ENCODE measurements at regions not wholly inside any gene's neighbourhood (a gene's known extent, or its start where the extent isn't known, plus 50 kb on each side); places are given as distances from the start of the nearest gene placed in this dataset.

GRCh38 chr3:117480525-117480924 is 770.9 kb downstream of the TUSC7 start:
- no peak for TF ChIP-seq CTCF (IDR thresholded peaks at IDR 0.05)
- no peak for TF ChIP-seq POLR2AphosphoS5 (IDR thresholded peaks at IDR 0.05)
- no peak for TF ChIP-seq POLR2A (IDR thresholded peaks at IDR 0.05)
- TF ChIP-seq EP300 (IDR thresholded peaks at IDR 0.05; ENCODE audit: low read depth) = no peak
- Histone ChIP-seq H3K9me3 (no peaks in the 10 kb centered on the region), H3K27ac (no peak overlapping the region), H3K4me1 (no peaks in the 10 kb centered on the region), H3K4me3 (no peak overlapping the region), H3K36me3 (no peaks in the 10 kb centered on the region), H3K27me3 (no peaks in the 10 kb centered on the region)
- in situ Hi-C loops (cut with MboI; ENCODE audit: low pct_ligation_motif_present in 1 of 4, low pct_unique_long_range_greater_than_20kb in 1 of 4, low sequenced_read_pairs in 3 of 4) (no loop called here), intact Hi-C loops (cut with DNase I; ENCODE audit: low total_unique reads) (no loop called here)
- no peak for DNase-seq
- WGBS, 2 donors (ENCODE audit: low coverage in 1 of 2) = 88 to 100% methylated on average over 3 of the region's 3 CpGs

DNA sequence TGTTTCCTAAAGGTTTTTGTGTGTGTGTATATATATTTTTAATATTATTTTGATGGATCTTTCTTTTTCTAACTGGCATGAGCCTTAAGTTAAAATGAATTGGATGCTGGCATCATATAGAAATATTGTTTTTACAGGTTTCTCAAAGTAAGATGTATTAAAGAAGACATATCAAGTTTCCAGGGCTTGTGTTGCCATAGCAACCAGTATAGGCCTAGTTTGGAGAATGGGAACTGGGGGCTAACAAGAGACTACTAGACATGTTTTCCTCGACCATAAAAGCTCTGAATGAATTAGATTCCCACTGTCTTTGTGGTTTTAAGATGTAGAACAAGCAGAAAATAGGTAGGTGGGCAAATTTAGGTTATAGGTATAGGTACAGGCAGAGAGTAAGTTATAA is 771.4 kb downstream of the TUSC7 start:
- H3K36me3 ChIP-seq = no peaks in the 10 kb centered on the region
- H3K9me3 ChIP-seq = no peaks in the 10 kb centered on the region
- H3K4me3 ChIP-seq = no peak overlapping the region
- intact Hi-C loops (cut with DNase I; ENCODE audit: low total_unique reads) = no loop called here
- no peak for DNase-seq
- H3K27me3 ChIP-seq = no peaks in the 10 kb centered on the region
- in situ Hi-C loops (cut with MboI; ENCODE audit: low pct_ligation_motif_present in 1 of 4, low pct_unique_long_range_greater_than_20kb in 1 of 4, low sequenced_read_pairs in 3 of 4) = no loop called here
- 70 to 80% methylated on average over 1 of the region's 1 CpG for WGBS, 2 donors (ENCODE audit: low coverage in 1 of 2)
- no peaks in the 10 kb centered on the region for H3K4me1 ChIP-seq
- no peak overlapping the region for H3K27ac ChIP-seq
- TF ChIP-seq POLR2AphosphoS5 (IDR thresholded peaks at IDR 0.05) = no peak
- TF ChIP-seq POLR2A (IDR thresholded peaks at IDR 0.05) = no peak
- TF ChIP-seq EP300 (IDR thresholded peaks at IDR 0.05; ENCODE audit: low read depth) = no peak
- no peak for TF ChIP-seq CTCF (IDR thresholded peaks at IDR 0.05)

DNA sequence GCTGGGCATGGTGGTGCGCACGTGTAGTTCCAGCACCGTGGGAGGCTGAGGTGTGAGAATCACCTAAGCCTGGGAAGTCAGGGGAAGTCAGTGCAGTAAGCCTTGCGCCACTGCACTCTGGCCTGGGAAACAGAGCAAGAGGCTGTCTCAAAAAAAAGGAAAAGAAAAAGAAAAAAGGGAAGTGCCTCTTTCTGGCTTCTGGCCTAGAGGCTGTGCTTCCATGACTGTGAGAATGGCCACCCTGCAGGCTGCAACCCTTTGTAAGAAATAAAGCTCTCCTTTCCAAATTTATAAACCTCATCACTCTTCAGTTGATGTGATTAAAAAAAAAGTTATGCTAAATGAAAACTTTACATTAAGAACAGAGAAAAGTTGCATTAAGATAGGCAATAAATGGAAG is 774.3 kb downstream of the TUSC7 start:
- TF ChIP-seq POLR2AphosphoS5 (IDR thresholded peaks at IDR 0.05) (no peak), EP300 (IDR thresholded peaks at IDR 0.05; ENCODE audit: low read depth) (no peak), POLR2A (IDR thresholded peaks at IDR 0.05) (no peak), CTCF (IDR thresholded peaks at IDR 0.05) (no peak)
- no peaks in the 10 kb centered on the region for H3K9me3 ChIP-seq
- 88 to 100% methylated on average over 2 to 4 of the region's 4 CpGs for WGBS, 2 donors (ENCODE audit: low coverage in 1 of 2)
- in situ Hi-C loops (cut with MboI; ENCODE audit: low pct_ligation_motif_present in 1 of 4, low pct_unique_long_range_greater_than_20kb in 1 of 4, low sequenced_read_pairs in 3 of 4) (no loop called here), intact Hi-C loops (cut with DNase I; ENCODE audit: low total_unique reads) (no loop called here)
- H3K36me3 ChIP-seq = no peaks in the 10 kb centered on the region
- H3K27ac ChIP-seq = no peak overlapping the region
- no peaks in the 10 kb centered on the region for H3K27me3 ChIP-seq
- no peak overlapping the region for H3K4me3 ChIP-seq
- DNase-seq = no peak
- H3K4me1 ChIP-seq = no peaks in the 10 kb centered on the region

GRCh38 chr3:117485841-117486240 is 776.3 kb downstream of the TUSC7 start:
- no peaks in the 10 kb centered on the region for H3K27me3 ChIP-seq
- in situ Hi-C loops (cut with MboI; ENCODE audit: low pct_ligation_motif_present in 1 of 4, low pct_unique_long_range_greater_than_20kb in 1 of 4, low sequenced_read_pairs in 3 of 4) = no loop called here
- no peaks in the 10 kb centered on the region for H3K36me3 ChIP-seq
- H3K9me3 ChIP-seq = no peaks in the 10 kb centered on the region
- no peak for DNase-seq
- intact Hi-C loops (cut with DNase I; ENCODE audit: low total_unique reads) = no loop called here
- no peaks in the 10 kb centered on the region for H3K4me1 ChIP-seq
- H3K4me3 ChIP-seq = no peak overlapping the region
- TF ChIP-seq CTCF (IDR thresholded peaks at IDR 0.05) (no peak), POLR2A (IDR thresholded peaks at IDR 0.05) (no peak), POLR2AphosphoS5 (IDR thresholded peaks at IDR 0.05) (no peak), EP300 (IDR thresholded peaks at IDR 0.05; ENCODE audit: low read depth) (no peak)
- no peak overlapping the region for H3K27ac ChIP-seq

Measured in transverse colon (tissue), 4 donors.